Suppressor macrophage treated with lipopolysaccharide for 4 hours (primary cell): ENCODE measurements at regions not wholly inside any gene's neighbourhood (a gene's known extent, or its start where the extent isn't known, plus 50 kb on each side); places are given as distances from the start of the nearest gene placed in this dataset.
A peak's percentile ranks its signal among the peaks of the same experiment; 100 is the strongest.

ENCODE experiments used
- DNase-seq: peaks from one replicate; pipeline ENCODE4 v3.0.0-alpha.2; 2020

- no peak for DNase-seq
These were observed 83.0 kb upstream of the GJB5 start for GRCh38 chr1:34671887-34672286.

- DNase-seq, result peak; percentile 37
These were observed 73.1 kb upstream of the GJB5 start for GRCh38 chr1:34681480-34682451.

- no peak for DNase-seq
These were observed 72.2 kb upstream of the GJB5 start for GRCh38 chr1:34682452-34683223.

GRCh38 chr1:34683616-34684015 lies 71.2 kb upstream of the GJB5 start:
- no peak for DNase-seq

- DNase-seq, result no peak
These were observed 70.6 kb upstream of the GJB5 start for GRCh38 chr1:34684266-34684665.

GRCh38 chr1:34685225-34685624 lies 69.6 kb upstream of the GJB5 start:
- no peak for DNase-seq

- DNase-seq, result no peak
These were observed 68.3 kb upstream of the GJB5 start for GRCh38 chr1:34686531-34686930.

GRCh38 chr1:34688006-34688741 lies 66.7 kb upstream of the GJB5 start:
- DNase-seq, result no peak

- no peak for DNase-seq
These were observed 64.6 kb upstream of the GJB5 start for GRCh38 chr1:34690269-34690668.

GRCh38 chr1:34693081-34693480 lies 61.8 kb upstream of the GJB5 start:
- DNase-seq, result no peak

- no peak for DNase-seq
These were observed 60.5 kb upstream of the GJB5 start for GRCh38 chr1:34694383-34694782.

GRCh38 chr1:34695580-34695979 lies 59.3 kb upstream of the GJB5 start:
- DNase-seq, result no peak

GRCh38 chr1:34696230-34696629 lies 58.6 kb upstream of the GJB5 start:
- no peak for DNase-seq

GRCh38 chr1:34696981-34697380 lies 57.9 kb upstream of the GJB5 start:
- no peak for DNase-seq

- DNase-seq, result no peak
These were observed 57.0 kb upstream of the GJB5 start for GRCh38 chr1:34697818-34698217.

GRCh38 chr1:34701326-34702060 lies 53.4 kb upstream of the GJB5 start:
- DNase-seq, result no peak
